Fibroblast of villous mesenchyme (primary cell): ENCODE measurements at regions not wholly inside any gene's neighbourhood (a gene's known extent, or its start where the extent isn't known, plus 50 kb on each side); places are given as distances from the start of the nearest gene placed in this dataset.

Experiments used
- DNase-seq: peaks from one replicate; pipeline ENCODE4 v3.0.0-alpha.2; 2010; ENCODE audit warnings: low read depth
- H3K4me3 ChIP-seq: 2 replicates; pipeline ENCODE4 v1.5.1; 2011; ENCODE audit warnings: low read depth, mild to moderate bottlenecking, low read length
- TF ChIP-seq, protein P1 (sequence below): IDR thresholded peaks from 2 replicates; pipeline ENCODE4 v1.5.1; 2012; ENCODE audit warnings: low read depth, mild to moderate bottlenecking, low read length; ENCODE audit not compliant: insufficient read depth

GRCh38 chr2:52745144-52745543, 1022.5 kb upstream of the CHAC2 start:
- TF ChIP-seq, protein P1, sequence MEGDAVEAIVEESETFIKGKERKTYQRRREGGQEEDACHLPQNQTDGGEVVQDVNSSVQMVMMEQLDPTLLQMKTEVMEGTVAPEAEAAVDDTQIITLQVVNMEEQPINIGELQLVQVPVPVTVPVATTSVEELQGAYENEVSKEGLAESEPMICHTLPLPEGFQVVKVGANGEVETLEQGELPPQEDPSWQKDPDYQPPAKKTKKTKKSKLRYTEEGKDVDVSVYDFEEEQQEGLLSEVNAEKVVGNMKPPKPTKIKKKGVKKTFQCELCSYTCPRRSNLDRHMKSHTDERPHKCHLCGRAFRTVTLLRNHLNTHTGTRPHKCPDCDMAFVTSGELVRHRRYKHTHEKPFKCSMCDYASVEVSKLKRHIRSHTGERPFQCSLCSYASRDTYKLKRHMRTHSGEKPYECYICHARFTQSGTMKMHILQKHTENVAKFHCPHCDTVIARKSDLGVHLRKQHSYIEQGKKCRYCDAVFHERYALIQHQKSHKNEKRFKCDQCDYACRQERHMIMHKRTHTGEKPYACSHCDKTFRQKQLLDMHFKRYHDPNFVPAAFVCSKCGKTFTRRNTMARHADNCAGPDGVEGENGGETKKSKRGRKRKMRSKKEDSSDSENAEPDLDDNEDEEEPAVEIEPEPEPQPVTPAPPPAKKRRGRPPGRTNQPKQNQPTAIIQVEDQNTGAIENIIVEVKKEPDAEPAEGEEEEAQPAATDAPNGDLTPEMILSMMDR, result no peak
- no peak for DNase-seq
- no peak overlapping the region for H3K4me3 ChIP-seq

DNA sequence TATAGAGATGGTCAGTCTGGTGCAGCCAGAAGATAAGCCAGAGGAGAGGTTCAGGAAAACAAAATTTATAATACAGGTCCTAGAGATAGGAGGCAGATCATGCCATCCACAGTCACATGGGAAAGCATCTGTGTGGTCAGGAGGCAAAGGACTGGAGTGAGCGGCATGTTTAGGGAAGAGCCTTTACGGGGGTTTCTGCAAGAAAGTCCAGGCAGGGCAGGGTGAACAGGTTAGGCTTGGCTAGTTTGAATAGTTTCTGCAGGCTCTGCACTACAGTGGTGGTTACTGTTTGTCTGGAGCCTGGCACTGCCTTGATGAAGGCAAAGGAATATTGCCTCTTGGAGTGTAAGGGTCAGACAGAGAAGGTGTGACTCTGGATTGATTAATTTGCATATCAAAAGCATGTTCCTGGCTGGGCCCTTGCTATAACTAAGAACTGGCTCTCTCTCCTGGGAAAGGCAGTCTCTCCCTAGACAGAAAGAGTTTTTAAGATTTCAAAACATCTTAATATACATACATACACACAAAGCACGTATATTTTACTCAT, 1034.7 kb upstream of the CHAC2 start:
- DNase-seq, result no peak
- H3K4me3 ChIP-seq, result no peak overlapping the region
- TF ChIP-seq, protein P1, result no peak

- TF ChIP-seq, protein P1, result no peak
- no peak overlapping the region for H3K4me3 ChIP-seq
- no peak for DNase-seq
Observed at GRCh38 chr2:52724585-52724984, 1043.0 kb upstream of the CHAC2 start.

DNA sequence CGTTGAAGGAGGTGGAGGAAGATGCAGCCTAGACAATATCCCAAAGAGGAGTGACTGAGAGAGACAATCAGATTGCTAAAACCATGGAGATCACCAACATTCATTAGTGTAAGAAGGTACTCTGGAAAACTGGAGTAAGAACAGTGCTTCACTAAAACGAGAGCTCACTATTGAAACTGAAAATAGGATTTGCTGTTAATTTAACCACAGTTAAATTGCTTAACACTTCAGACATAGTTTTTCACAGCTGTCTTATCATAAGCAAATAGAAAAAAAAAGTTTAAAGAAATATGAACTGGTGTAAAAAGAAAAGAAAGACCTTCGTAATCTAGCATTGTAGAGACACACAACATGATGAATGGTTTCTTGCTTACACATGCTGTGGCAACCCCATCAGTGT, 1049.8 kb upstream of the CHAC2 start:
- H3K4me3 ChIP-seq, result no peak overlapping the region
- TF ChIP-seq, protein P1, result no peak
- DNase-seq, result no peak

DNA sequence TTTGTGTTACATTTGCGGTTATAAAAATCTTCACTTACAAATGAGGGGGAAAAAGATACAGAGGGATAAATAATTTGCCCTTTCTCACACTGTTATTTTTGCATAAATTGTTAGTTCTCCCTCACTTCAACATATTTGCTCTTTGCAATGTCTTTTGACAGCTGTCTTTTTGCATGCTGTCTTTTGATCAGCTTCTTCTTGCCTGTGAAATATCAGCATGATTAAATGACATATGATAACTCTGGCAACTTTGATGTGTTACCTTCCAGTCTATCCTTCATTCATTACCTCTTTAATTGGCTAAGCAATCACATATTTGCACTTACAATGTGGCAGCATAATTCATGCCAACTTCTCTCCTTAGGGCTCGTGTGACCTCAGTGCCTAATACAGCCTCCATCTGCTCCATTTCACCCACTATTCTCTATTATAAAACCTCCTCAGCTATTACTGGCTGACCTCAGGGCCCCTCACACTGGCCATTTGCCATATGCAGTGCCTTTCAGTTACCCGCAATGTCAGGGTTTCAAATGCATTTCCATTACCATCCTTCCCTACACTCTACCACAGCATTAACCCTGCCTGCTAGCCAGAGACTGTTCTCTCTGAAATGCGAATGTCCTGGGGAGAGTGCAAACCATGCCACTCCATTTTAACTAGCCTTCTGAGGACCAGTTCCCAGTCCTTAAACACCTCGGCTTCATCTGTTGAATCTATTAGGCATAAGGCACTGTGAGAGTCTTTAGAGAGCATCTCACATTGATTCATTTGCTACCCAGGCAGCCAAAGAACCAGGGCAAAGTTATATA, 1056.6 kb upstream of the CHAC2 start:
- TF ChIP-seq, protein P1, result no peak
- H3K4me3 ChIP-seq, result no peak overlapping the region
- DNase-seq, result no peak

GRCh38 chr2:52704251-52704650, 1063.4 kb upstream of the CHAC2 start:
- TF ChIP-seq, protein P1, result no peak
- H3K4me3 ChIP-seq, result no peak overlapping the region
- no peak for DNase-seq
